ENCODE measurements at regions not wholly inside any gene's neighbourhood (a gene's known extent, or its start where the extent isn't known, plus 50 kb on each side); places are given as distances from the start of the nearest gene placed in this dataset.
A peak's percentile ranks its signal among the peaks of the same experiment; 100 is the strongest.
"Not testable (repeated sequence)": the region's sequence is repeated elsewhere in the genome, so short reads cannot be mapped to it uniquely, and the experiment has no call there.

DNA sequence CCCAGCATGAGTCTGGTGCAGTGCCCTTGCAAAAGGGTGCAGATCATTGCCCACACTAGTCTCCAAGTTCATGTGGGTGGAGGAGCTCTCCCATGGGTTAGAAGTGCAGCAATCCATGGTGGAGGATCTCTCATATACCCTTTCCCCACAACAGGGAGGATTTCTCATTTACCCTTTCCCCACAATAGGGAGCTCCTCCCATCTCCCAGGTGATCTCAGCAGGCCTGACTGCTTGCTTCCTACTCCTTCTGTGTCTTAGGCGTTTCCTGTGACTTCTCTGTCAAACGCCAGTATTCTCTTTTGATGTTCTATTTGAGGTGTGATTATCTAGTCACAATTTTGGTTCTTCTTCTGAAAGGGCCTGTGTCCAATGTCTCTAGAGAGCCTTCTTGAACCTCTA lies 133.8 kb upstream of the RFX3 start:
- DNase-seq: no peak

DNA sequence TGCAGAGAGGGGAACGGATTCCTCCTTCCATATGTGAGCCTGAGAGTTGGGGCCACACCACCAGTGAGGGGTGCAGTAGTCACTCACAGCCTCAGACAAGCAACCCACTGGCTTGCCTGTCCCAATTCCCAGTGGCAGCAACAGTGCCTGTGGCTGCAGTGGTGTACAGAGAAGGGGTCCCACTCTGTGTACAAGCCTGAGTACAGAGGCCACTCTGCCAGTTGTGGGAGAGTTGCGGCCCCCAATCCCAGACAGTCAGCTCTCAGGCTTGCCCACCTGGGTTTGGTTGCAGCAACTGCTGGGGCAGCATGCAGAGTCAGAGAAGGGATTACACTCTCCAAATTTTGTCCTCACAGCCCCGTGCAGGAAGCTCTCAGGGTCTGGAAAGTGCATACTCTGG lies 133.2 kb upstream of the RFX3 start:
- DNase-seq: no peak

DNA sequence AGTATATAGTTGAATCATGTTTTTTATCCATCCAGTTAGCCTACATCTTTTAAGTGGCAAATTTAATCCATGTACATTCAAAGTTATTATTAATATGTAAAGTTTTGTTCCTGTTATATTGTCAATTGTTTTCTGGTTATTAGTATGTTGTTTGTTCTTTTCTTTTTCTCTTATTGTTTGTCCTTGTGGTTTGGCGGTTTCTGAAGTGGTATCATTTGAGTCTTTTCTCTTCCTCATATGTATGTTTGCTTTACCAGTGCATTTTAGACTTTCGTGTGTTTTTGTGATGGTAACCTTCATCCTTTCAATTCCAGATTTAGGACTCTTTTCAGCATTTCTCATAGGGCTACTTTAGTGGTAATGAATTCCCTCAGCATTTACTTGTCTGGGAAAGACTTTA lies 130.4 kb upstream of the RFX3 start:
- no peak for DNase-seq

DNA sequence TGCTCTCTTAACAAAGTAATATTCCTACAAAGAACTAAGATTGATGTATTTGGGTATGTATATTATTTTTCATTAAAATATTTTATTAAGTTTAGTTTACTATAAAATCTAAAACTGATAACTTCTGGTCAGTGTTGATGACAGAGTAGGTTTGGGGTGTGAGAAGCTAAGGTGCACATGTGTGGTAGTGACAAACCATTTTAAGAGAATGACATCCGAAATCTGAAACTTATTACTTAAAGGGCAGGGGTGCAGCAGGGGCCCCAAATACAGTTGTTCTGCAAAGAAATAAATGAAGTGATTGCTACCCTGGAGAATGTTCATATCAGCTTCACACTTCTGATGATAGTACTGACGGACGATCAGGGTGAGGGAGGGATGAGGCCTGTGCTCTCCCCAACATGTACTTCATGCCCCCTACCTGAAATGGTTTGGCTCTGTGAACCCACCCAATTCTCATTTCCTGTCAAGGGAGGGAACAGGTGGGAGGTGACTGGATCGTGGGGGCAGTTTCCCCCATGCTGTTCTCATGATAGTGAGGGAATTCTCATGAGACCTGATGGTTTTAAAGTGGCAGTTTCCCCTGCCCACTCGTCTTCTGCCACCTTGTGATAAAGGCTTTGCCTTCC lies 125.3 kb upstream of the RFX3 start:
- DNase-seq: no peak

DNA sequence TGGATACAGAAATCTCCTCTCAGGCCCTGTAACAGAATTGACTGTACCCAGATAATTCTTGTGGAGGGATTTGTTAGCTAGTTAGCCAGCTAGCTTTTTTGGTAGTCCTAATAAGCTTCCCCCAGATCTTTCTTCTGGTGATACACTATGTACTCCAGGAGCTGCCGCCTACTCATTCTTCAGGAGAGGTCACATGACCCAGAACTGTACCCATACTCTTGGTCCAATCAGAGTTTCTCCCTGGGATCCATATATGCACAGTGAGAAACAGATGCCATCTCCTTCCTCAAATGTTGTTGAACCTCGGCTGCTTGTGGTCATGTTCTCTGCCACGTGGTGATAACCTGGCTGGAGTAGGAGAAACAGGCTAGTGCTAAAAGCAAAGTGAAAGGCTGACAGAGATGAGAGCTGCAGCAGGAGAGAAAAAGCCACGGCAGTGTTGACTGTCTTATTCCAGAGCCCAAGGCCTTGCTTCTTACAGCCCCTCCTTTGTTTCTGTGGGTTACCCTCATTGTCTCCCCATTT lies 123.0 kb upstream of the RFX3 start:
- DNase-seq: no peak

DNA sequence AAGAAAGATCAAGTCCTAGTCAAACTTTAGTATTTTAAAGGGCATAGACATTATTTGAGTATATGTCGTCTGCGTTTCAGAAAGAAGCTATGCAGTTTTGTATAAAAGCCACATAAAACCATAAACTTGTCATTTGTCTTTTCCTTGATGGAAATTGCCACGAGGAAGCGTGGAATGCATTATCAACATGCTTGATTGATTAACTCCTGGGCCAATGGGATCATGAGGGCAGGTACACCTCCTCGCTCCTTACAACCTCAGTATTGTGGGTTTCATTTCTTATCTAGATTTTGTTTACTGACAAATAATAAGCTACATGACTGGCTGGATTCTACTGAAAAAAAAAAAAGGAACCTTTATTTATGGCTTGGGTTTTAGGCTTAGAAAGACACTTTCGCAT lies 122.5 kb upstream of the RFX3 start:
- no peak for DNase-seq

DNA sequence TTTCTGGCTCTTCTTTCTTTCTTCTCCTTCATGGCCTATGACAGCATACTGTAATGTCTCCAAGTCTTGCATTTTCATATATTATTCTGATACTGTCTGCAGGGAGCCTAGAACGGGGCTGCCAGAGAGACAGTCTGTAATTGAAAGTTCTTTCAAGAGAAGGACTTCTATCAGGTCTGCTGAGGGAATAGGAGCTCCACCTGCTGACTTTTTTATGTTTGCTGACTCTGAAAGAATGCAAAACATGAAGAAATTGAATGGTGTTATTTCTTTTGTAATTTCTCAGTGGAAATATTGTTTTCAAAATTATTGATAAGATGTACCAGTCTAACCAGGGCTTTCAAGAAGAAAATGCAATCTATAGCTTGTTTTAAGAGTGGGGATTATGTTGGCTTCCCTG lies 121.9 kb upstream of the RFX3 start:
- no peak for DNase-seq

DNA sequence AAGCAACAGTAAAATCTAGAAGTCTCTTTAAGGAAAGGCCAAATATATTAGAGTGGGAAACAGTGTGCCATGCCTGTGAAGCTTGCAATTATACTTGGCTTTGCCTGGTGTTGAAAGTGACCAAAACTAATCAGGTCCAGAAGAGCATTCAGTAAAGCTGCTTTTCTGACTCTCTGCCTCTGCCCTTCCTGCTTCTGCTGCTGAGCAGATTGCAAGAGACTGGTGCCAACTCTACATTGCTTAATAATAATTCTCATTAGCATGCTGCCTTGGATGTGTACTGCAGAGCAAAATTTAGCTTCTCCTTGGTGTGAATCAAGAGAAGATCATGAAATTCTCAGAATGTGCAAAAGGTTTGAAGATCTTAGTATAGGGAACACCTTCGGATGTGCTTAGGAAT lies 120.4 kb upstream of the RFX3 start:
- peak in 1 of 51 donors; percentile 15 for DNase-seq

DNA sequence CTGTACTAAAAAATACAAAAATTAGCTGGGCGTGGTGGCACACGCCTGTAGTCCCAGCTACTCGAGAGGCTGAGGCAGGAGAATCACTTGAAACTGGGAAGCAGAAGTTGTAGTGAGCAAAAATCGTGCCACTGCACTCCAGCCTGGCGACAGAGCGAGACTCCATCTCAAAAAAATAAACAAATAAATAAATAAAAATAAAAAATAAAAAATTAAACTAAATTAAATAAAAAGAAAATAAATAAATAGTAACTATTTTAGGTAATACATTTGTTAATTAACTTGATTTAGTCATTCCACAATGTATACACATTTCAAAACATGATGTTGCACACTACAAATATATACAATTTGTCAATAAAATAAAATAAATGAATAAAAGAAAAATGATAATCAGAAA lies 116.3 kb upstream of the RFX3 start:
- not testable (repeated sequence) for DNase-seq

DNA sequence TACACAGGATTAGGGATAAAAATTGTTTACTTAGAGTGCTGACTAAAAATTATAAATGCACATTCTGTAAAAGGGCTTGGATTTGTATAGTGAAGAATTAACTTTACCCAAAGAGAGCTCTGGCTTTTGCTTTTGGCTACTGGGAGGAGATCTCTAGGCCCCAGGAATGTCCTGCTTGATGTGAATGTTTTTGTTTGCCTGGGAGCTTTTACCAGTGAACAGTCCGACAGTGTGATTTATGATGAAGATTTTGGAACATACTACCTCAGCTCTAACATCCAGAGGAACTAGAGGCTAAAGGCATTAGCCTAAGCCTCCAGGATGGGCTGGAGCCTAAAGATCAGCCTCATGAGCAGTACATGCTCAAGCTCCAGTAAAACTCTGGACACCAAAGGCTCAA lies 103.7 kb upstream of the RFX3 start:
- DNase-seq: no peak

DNA sequence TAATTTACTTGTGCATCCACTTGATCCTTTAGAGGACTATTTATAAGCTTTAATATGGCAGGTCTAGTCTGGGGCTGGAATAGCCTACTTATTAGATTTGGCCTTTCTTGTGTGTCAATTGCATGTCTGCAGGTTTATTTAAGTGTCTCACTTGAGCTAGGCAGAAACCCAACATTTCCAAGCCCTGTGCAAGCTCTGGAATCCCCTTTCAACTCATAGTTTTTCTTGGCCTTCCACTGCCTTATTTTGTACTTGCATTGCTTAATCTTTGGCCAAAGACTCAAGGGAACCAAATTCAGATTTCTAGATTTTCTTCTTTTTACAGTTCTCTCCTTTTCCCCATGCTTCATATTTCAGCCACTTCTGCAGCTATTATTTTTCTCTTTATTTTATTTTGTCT lies 102.4 kb upstream of the RFX3 start:
- DNase-seq: no peak

DNA sequence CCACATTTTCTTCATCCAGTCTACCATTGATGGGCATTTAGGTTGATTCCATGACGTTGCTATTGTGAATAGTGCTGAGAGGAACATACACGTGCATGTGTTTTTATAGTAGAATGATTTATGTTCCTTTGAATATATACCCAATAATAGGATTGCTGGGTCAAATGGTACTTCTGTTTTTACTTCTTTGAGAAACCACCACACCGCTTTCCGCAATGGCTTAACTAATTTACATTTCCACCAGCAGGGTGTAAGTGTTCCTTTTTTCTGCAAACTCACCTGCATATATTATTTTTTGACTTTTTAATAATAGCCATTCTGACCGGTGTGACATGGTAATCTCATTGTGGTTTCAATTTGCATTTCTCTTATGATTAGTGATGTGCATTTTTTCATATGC lies 82.2 kb upstream of the RFX3 start:
- no peak for DNase-seq

DNA sequence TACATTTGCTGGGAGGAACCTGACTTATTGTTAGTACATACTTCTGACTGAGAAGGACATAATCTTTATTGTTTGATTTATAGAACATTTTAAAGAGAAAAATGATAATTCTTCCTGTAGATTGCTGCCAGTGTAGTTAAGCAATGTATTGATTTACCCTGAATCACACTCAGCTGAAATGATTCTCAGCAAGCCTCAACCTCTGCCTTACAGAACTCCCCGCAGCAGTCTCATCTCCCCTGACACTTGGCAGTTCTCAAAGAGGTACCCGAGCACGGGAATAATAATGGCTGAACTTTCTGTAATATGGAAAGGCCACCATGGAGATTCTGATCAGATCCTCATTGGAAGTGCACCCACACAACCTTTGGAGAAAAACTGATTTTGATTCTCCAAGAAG lies 74.9 kb upstream of the RFX3 start:
- DNase-seq: no peak

DNA sequence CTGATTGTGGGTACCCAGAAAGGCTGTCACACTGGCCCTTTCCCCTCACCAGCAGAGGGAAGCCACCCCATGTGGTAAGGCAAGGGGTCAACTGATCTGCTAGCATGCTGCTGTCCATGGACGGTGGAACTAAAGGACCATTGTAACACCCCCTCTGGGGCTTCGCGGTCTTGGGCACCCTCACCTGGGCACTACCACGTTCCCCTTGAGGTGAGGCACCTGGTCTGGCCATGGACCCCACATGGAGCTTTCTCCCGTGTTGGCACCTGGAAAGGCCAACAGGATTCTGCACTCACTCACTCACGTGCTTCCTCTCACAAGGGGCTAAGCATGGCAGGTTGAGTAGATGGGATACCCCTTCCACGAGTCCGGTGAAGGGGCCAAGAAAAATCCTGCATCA lies 72.0 kb upstream of the RFX3 start:
- no peak for DNase-seq

DNA sequence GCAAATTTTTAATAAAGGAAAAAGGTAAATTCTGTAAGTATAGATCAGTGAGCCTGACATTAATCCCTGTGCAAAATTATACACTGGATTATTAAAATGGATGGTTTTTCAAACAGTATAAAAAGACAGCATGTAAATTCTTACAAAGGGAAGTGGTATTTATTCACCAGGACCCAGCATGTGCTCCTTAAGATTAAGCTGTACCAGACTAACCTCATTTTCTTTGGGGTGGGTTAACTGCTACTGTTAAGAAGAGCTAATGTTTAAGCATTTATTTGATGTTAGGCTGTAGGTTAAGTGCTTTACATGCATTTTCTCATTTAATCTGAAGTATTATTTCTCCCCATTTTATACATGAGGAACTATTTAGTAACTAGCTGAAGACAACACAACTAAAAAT lies 60.3 kb upstream of the RFX3 start:
- DNase-seq: no peak

DNA sequence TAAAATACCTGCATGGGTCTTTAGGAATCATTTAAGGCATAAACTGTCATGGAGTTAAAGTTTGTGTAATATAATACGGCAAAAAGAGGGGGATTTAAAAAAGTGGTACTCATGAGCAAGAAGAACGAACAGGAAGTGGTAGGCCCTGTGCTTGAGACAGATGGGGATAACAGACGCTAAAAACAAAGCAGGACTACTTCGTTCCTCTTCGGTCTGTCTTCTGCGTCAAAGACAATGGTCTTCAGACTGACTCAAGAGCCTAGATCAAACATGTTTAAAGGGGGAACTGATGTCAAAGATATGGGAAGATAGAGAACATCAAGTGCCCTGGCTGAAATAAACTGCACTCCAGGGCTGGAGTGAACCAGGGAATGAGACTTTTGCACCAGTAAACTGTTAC lies 59.8 kb upstream of the RFX3 start:
- DNase-seq: peak in 2 of 51 donors; percentile 2 to 16

DNA sequence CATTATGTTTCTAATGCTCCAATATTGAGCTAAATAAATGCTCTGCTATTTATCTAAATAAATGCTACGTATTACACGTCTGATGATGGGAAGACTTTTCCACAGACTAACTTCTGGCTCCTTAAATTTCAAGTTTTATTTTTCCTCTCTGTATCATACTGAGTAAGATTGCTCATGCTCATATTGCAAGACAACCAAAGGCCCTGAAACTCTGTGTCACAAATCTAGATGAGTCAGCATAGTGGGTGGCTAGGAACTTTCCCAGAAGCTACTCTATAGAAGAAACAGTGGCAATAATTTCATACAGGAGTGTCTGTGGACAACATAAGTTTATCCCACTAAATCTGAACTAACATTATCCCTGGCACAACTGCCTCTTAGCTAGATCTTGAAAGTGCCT lies 53.0 kb upstream of the RFX3 start:
- peak in 1 of 51 donors; percentile 28 for DNase-seq

DNA sequence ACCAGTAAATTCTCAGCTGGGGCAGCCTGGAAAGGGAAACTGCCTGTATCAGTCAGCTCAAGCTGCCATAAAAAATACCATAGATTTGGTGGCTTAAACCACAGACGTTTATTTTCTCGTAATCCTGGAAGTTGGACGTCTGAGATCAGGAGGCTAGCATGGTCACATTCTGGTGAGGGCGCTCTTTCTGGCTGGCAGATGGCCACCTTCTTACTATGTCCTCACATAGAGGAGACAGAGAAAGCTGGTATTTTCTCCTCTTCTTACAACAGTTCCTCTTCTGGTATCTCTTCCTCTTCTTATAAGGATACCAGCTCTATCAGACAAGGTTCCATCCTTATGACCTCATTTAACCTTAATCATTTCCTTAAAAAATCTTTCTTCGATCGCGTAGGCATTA lies 50.5 kb upstream of the RFX3 start:
- DNase-seq: peak in 10 of 51 donors; percentile 1 to 22 (median 5)

DNA sequence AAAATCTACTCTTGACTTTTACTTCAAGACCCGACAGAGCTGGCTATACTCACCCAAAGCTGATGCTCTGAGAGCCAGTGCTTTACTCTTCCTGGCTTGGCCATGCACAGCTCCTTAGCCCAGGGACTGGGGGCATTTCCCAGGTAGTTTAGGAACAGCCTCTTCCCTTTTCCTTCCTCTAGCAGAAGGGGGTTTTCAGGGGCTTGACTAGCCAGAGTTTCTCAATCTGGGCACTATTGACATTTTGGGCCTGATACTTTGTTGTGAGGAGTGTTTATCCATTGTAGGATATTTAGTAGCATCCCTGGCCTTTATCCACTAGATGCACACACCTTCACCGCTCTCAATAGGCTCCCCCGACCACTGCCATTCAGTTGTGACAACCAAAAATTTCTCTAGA lies 50.0 kb upstream of the RFX3 start:
- DNase-seq: no peak

Data from hypothalamus (tissue), 51 donors.